ENCODE measurements at regions not wholly inside any gene's neighbourhood (a gene's known extent, or its start where the extent isn't known, plus 50 kb on each side); places are given as distances from the start of the nearest gene placed in this dataset.

DNA sequence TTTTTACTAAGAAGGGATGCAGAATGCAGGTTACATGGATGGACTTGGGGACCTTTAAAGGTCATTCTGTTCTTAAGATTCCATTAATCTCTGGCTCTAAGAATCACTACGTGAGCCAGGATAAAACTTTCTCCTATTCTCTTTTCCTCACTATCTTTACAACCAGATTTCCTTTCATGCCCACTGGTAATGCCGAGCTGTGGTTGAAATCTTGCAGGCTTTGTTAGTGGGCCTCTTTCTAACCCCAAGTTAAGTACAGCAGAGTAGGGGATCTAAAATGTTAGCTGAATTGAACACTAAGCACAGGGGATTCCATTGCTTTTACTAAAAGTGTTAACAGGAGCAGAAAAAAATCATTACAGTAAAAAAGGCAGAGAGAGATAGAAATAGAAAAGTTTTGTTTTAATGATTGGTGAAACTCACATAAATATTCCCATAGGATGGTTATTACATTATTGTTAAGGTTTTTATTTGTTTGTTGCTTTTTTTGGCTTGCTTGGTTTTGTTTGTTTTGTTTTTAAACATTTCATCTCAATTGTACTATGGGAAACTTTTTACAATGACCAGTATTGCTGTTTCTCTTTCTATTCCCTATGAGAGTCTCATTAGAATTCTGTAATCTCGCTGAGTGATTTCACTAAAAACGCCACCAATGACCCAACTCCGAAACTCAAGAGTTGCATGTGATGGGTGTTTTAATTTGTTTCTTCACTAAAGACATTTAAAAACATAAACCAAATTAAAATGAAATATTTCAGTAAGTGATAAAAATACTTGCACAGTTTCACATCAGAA is 54.1 kb upstream of the HTATIP2 start:
- TF ChIP-seq EZH2 (IDR thresholded peaks at IDR 0.05; ENCODE audit: borderline replicate concordance, low read depth, low read length, poor library complexity, severe bottlenecking), result no peak
- TF ChIP-seq, protein P1, sequence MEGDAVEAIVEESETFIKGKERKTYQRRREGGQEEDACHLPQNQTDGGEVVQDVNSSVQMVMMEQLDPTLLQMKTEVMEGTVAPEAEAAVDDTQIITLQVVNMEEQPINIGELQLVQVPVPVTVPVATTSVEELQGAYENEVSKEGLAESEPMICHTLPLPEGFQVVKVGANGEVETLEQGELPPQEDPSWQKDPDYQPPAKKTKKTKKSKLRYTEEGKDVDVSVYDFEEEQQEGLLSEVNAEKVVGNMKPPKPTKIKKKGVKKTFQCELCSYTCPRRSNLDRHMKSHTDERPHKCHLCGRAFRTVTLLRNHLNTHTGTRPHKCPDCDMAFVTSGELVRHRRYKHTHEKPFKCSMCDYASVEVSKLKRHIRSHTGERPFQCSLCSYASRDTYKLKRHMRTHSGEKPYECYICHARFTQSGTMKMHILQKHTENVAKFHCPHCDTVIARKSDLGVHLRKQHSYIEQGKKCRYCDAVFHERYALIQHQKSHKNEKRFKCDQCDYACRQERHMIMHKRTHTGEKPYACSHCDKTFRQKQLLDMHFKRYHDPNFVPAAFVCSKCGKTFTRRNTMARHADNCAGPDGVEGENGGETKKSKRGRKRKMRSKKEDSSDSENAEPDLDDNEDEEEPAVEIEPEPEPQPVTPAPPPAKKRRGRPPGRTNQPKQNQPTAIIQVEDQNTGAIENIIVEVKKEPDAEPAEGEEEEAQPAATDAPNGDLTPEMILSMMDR (conservative IDR thresholded peaks at IDR 0.05; ENCODE audit: low read depth, low read length), result no peak
- CTCF ChIA-PET, result no interaction called here
- Histone ChIP-seq H3K27ac (ENCODE audit: low read depth, low read length, poor library complexity, severe bottlenecking) (no peak overlapping the region), H3K36me3 (ENCODE audit: insufficient read depth, low read length, poor library complexity, severe bottlenecking) (no peaks in the 10 kb centered on the region), H3K4me1 (ENCODE audit: insufficient read depth, low read length, poor library complexity, severe bottlenecking) (no peaks in the 10 kb centered on the region), H3K27me3 (replicated peaks; ENCODE audit: insufficient read depth, low read depth, low read length, poor library complexity) (no peaks in the 10 kb centered on the region), H3K4me3 (ENCODE audit: low read depth, low read length, poor library complexity, severe bottlenecking) (no peak overlapping the region), H3K9me3 (ENCODE audit: low read depth, low read length, poor library complexity, severe bottlenecking) (no peaks in the 10 kb centered on the region)
- no TSS peak for BruUV-seq (replicated peaks)
- DNase-seq (ENCODE audit: low spot score), result no peak
- intact Hi-C loops (cut with micrococcal nuclease; ENCODE audit: unreplicated experiment), result no loop called here
- POLR2A ChIA-PET (ENCODE audit: low non-redundant PET), result no interaction called here

DNA sequence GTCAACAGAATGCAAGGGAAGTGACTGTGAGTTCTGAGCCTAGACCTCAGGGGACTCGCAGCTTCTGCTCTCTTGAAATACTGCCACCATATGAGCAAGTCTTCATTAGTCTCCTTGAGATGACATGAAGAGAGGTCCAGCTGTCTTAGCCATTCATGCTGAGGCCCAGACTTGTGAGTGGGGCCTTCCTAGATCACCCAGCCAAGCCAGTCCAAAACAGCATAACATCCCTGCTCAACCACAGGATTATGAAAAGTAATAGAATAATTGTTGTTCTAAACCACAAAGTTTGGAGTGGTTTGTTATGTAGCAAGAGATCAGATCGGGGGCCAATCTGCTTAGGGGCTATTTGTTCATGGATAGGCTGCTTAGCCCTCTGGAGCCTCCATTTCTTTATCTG is 54.9 kb upstream of the HTATIP2 start:
- Histone ChIP-seq H3K9me3 (ENCODE audit: low read depth, low read length, poor library complexity, severe bottlenecking) (no peaks in the 10 kb centered on the region), H3K27ac (ENCODE audit: low read depth, low read length, poor library complexity, severe bottlenecking) (no peak overlapping the region), H3K36me3 (ENCODE audit: insufficient read depth, low read length, poor library complexity, severe bottlenecking) (no peaks in the 10 kb centered on the region), H3K4me3 (ENCODE audit: low read depth, low read length, poor library complexity, severe bottlenecking) (no peak overlapping the region), H3K4me1 (ENCODE audit: insufficient read depth, low read length, poor library complexity, severe bottlenecking) (no peaks in the 10 kb centered on the region), H3K27me3 (replicated peaks; ENCODE audit: insufficient read depth, low read depth, low read length, poor library complexity) (no peaks in the 10 kb centered on the region)
- no TSS peak for BruUV-seq (replicated peaks)
- POLR2A ChIA-PET (ENCODE audit: low non-redundant PET), result no interaction called here
- CTCF ChIA-PET, result no interaction called here
- intact Hi-C loops (cut with micrococcal nuclease; ENCODE audit: unreplicated experiment), result no loop called here
- TF ChIP-seq EZH2 (IDR thresholded peaks at IDR 0.05; ENCODE audit: borderline replicate concordance, low read depth, low read length, poor library complexity, severe bottlenecking), result no peak
- DNase-seq (ENCODE audit: low spot score), result no peak

DNA sequence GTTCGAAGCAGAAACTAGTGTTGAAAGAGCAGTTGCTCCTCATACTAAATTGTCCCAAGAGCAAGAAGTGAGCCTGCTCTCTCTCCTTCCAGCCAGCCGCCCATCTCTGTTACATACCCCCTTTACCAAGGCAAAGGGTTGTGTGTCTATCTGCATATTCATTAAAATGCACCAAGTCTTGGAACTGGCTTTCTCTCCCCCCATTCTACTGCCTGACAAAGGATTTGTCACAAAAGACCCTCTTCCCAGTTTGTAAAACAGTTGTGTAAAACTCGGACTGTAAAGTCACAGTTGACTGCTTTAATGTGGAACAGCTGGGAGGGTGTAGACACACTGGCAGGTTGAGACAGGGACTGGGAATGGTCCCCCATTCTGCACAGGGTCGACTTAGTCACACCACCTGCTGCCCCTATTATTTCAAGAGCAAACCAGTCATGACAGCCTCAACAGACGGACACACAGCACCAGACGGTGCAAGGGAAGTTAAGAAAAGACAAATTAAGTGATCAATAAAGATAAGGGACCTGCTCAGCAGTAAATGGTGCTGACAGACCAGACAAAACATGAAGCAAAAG is 60.0 kb upstream of the HTATIP2 start:
- ChIA-PET POLR2A (ENCODE audit: low non-redundant PET) (no interaction called here), CTCF (no interaction called here)
- Histone ChIP-seq H3K27me3 (replicated peaks; ENCODE audit: insufficient read depth, low read depth, low read length, poor library complexity) (peaks cover 4% of the 10 kb centered on the region), H3K4me1 (ENCODE audit: insufficient read depth, low read length, poor library complexity, severe bottlenecking) (no peaks in the 10 kb centered on the region), H3K36me3 (ENCODE audit: insufficient read depth, low read length, poor library complexity, severe bottlenecking) (no peaks in the 10 kb centered on the region), H3K4me3 (ENCODE audit: low read depth, low read length, poor library complexity, severe bottlenecking) (no peak overlapping the region), H3K27ac (ENCODE audit: low read depth, low read length, poor library complexity, severe bottlenecking) (no peak overlapping the region), H3K9me3 (ENCODE audit: low read depth, low read length, poor library complexity, severe bottlenecking) (no peaks in the 10 kb centered on the region)
- BruUV-seq (replicated peaks), result no TSS peak
- no peak for DNase-seq (ENCODE audit: low spot score)
- no peak for TF ChIP-seq EZH2 (IDR thresholded peaks at IDR 0.05; ENCODE audit: borderline replicate concordance, low read depth, low read length, poor library complexity, severe bottlenecking)
- TF ChIP-seq, protein P1 (conservative IDR thresholded peaks at IDR 0.05; ENCODE audit: low read depth, low read length), result no peak
- intact Hi-C loops (cut with micrococcal nuclease; ENCODE audit: unreplicated experiment), result no loop called here
